Mucosa of descending colon (tissue), 3 donors: ENCODE measurements at regions not wholly inside any gene's neighbourhood (a gene's known extent, or its start where the extent isn't known, plus 50 kb on each side); places are given as distances from the start of the nearest gene placed in this dataset.
A peak's percentile ranks its signal among the peaks of the same experiment; 100 is the strongest.

Source experiments
- ATAC-seq: fragments of 200-7000 bp; cut with Tn5 transposase; one replicate; pipeline ENCODE4 v1.9.1; 2020; ENCODE audit warnings: mild to moderate bottlenecking, moderate library complexity
- DNase-seq, 3 donors: peaks; one replicate each; pipeline ENCODE4 v3.0.0-alpha.2; 2020
- H3K36me3 ChIP-seq: fragments of 200-600 bp; one replicate; pipeline ENCODE4 v1.8.0; 2021; ENCODE audit warnings: low read depth, mild to moderate bottlenecking
- H3K4me1 ChIP-seq: fragments of 200-600 bp; one replicate; pipeline ENCODE4 v1.8.0; 2021; ENCODE audit warnings: low read depth, mild to moderate bottlenecking
- H3K4me3 ChIP-seq: fragments of 200-600 bp; one replicate; pipeline ENCODE4 v1.8.0; 2021; ENCODE audit warnings: mild to moderate bottlenecking
- H3K9me3 ChIP-seq: fragments of 200-600 bp; one replicate; pipeline ENCODE4 v1.8.0; 2021; ENCODE audit warnings: mild to moderate bottlenecking
- CTCF ChIP-seq: fragments of 200-600 bp; IDR thresholded peaks from one replicate; pipeline ENCODE4 v1.8.0; 2022; ENCODE audit warnings: antibody characterized with exemption, mild to moderate bottlenecking
- intact Hi-C, 2 donors: fragments of 100-400 bp; cut with DNase I in 1 of 2; cut with micrococcal nuclease in 1 of 2; formaldehyde crosslinking; loops; one replicate each; pipeline versions ENCODE4 v1.11.0 to v1.11.1; 2022; cut with DNase I, micrococcal nuclease
- donor health status: DM: no; HTN: no; CAD: no; lungs with moderate emphysema.
- donor health status: DM: no; HTN: no; CAD: no.
- donor health status: DM: no; HTN: yes; CAD: no.

GRCh38 chr5:154694159-154694558 lies 61.0 kb upstream of the LARP1 start:
- H3K9me3 ChIP-seq = no peaks in the 10 kb centered on the region
- H3K4me3 ChIP-seq = no peak overlapping the region
- no peak for ATAC-seq
- DNase-seq = no peak
- no peaks in the 10 kb centered on the region for H3K36me3 ChIP-seq
- TF ChIP-seq CTCF = no peak
- no peaks in the 10 kb centered on the region for H3K4me1 ChIP-seq
- intact Hi-C loops = no loop called here

DNA sequence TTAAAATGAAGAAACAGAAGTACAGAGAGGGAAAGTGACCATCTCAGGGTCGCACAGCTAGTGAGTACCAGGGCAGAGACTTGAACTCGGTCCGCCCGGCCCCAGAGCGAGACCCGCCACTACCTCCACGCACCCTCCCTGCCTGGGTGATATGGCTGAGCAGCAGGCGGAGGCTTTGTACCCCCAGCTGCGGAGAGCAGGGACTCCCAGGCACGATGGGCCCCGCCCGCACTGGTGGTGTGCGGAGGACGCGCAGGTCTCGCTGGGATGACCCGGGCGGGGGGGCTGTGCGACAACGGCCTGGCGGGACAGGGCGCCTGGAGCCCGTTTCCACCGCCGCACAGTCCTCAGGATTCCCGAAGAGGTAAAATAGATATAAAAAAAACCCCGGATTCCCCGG lies 64.7 kb upstream of the LARP1 start:
- intact Hi-C loops = no loop called here
- no peaks in the 10 kb centered on the region for H3K9me3 ChIP-seq
- no peaks in the 10 kb centered on the region for H3K36me3 ChIP-seq
- no peaks in the 10 kb centered on the region for H3K4me1 ChIP-seq
- no peak overlapping the region for H3K4me3 ChIP-seq
- DNase-seq (no peak), ATAC-seq (no peak)
- no peak for TF ChIP-seq CTCF

GRCh38 chr5:154686490-154686889 lies 68.7 kb upstream of the LARP1 start:
- ATAC-seq = no peak
- TF ChIP-seq CTCF = no peak
- intact Hi-C loops = no loop called here
- Histone ChIP-seq H3K9me3 (no peaks in the 10 kb centered on the region), H3K4me1 (peaks cover 7% of the 10 kb centered on the region), H3K36me3 (no peaks in the 10 kb centered on the region), H3K4me3 (no peak overlapping the region)
- DNase-seq = no peak

- TF ChIP-seq CTCF = no peak
- ATAC-seq (peak; percentile 8), DNase-seq (no peak)
- H3K4me1 ChIP-seq = peaks cover 7% of the 10 kb centered on the region
- H3K36me3 ChIP-seq = no peaks in the 10 kb centered on the region
- H3K4me3 ChIP-seq = no peak overlapping the region
- intact Hi-C loops = no loop called here
- H3K9me3 ChIP-seq = no peaks in the 10 kb centered on the region
Observed at GRCh38 chr5:154683101-154683880, 71.9 kb upstream of the LARP1 start.

- DNase-seq (no peak), ATAC-seq (no peak)
- H3K4me1 ChIP-seq = peaks cover 7% of the 10 kb centered on the region
- H3K36me3 ChIP-seq = no peaks in the 10 kb centered on the region
- H3K4me3 ChIP-seq = no peak overlapping the region
- no peak for TF ChIP-seq CTCF
- no peaks in the 10 kb centered on the region for H3K9me3 ChIP-seq
- intact Hi-C loops = no loop called here
Observed at GRCh38 chr5:154679501-154679900, 75.7 kb upstream of the LARP1 start.
